OCI-LY3 (cell line): ENCODE measurements at regions not wholly inside any gene's neighbourhood (a gene's known extent, or its start where the extent isn't known, plus 50 kb on each side); places are given as distances from the start of the nearest gene placed in this dataset.

Experiments used
- H2AFZ ChIP-seq: fragments of 200-600, 300-600 bp; shearing (Covaris generic); 2 replicates; pipeline ENCODE4 v1.6.0; 2014; ENCODE audit warnings: antibody characterized with exemption, low read depth, low read length
- H3K27ac ChIP-seq: fragments of 200-600, 300-600 bp; sonication (generic); 2 replicates; pipeline ENCODE4 v1.5.1; 2014; ENCODE audit warnings: mild to moderate bottlenecking, low read length, moderate library complexity, mixed read lengths
- H3K27me3 ChIP-seq: fragments of 200-600, 300-600 bp; sonication (generic); 2 replicates; pipeline ENCODE4 v1.6.1; 2014; ENCODE audit warnings: low read depth, low read length, mixed read lengths
- H3K36me3 ChIP-seq: fragments of 200-600, 300-600 bp; sonication (generic); replicated peaks from 2 replicates; pipeline ENCODE3; 2014; ENCODE audit warnings: low read depth, low read length, mixed read lengths
- H3K4me1 ChIP-seq: fragments of 300-600, 200-600 bp; sonication (generic); 2 replicates; pipeline ENCODE4 v1.6.1; 2014; ENCODE audit warnings: low read length, mixed read lengths
- H3K4me2 ChIP-seq: fragments of 200-600, 300-600 bp; sonication (generic); 2 replicates; pipeline ENCODE4 v1.6.1; 2014; ENCODE audit warnings: low read length, mixed read lengths
- H3K4me3 ChIP-seq: fragments of 300-600, 200-600 bp; sonication (generic); 2 replicates; pipeline ENCODE4 v1.5.1; 2014; ENCODE audit warnings: antibody characterized with exemption, mild to moderate bottlenecking, low read length, moderate library complexity
- H3K79me2 ChIP-seq: fragments of 300-600, 200-600 bp; shearing (Covaris generic); 2 replicates; pipeline ENCODE4 v1.6.1; 2014; ENCODE audit warnings: mild to moderate bottlenecking, low read length, mixed read lengths
- H3K9ac ChIP-seq: fragments of 300-600, 200-600 bp; shearing (Covaris generic); 2 replicates; pipeline ENCODE4 v1.6.0; 2014; ENCODE audit warnings: mild to moderate bottlenecking, low read length, moderate library complexity
- H3K9me3 ChIP-seq: fragments of 200-600, 300-600 bp; shearing (Covaris generic); 2 replicates; pipeline ENCODE4 v1.6.1; 2014; ENCODE audit warnings: low read length, mixed read lengths; ENCODE audit not compliant: insufficient read depth
- H4K20me1 ChIP-seq: fragments of 200-600, 300-600 bp; sonication (generic); 2 replicates; pipeline ENCODE4 v1.6.1; 2016; ENCODE audit warnings: low read length, mixed read lengths; ENCODE audit not compliant: insufficient read depth
- CTCF ChIP-seq: fragments of 200-600, 300-600 bp; sonication (generic); IDR thresholded peaks from 2 replicates; pipeline ENCODE4 v1.5.1; 2014; ENCODE audit warnings: antibody characterized with exemption, low read length, low read depth
- EZH2phosphoT487 ChIP-seq: fragments of 200-600 bp; shearing (Covaris generic); IDR thresholded peaks from 2 replicates; pipeline ENCODE4 v1.6.1; 2018; ENCODE audit warnings: antibody characterized with exemption, mixed run types, low read depth

DNA sequence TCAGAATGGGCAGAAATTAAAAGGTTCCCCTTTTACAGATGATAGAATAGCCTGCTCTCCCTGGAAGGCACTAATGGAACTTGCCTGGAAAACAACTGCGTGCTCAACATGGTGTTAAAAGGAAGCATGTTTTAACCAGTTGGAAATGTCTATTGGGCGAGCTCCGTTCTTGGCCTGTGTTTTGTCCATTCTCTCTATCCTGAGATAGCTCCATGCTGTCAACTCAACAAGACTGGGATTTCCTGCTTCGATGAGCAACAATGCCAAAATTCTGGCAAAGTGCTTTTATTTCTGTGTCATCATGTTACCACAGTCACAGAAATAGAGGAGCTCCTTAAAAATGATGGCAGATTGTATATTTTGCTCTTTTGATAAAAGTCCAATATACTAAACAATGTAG is 198.3 kb downstream of the PLK2 start:
- no peaks in the 10 kb centered on the region for H3K36me3 ChIP-seq
- no peak overlapping the region for H3K4me3 ChIP-seq
- H3K27ac ChIP-seq, result no peak overlapping the region
- no peak for TF ChIP-seq CTCF
- TF ChIP-seq EZH2phosphoT487, result no peak
- H3K27me3 ChIP-seq, result no peaks in the 10 kb centered on the region
- no peaks in the 10 kb centered on the region for H3K9me3 ChIP-seq
- no peaks in the 10 kb centered on the region for H3K79me2 ChIP-seq
- no peak overlapping the region for H3K4me2 ChIP-seq
- no peak overlapping the region for H2AFZ ChIP-seq
- no peaks in the 10 kb centered on the region for H3K4me1 ChIP-seq
- H4K20me1 ChIP-seq, result no peaks in the 10 kb centered on the region
- no peak overlapping the region for H3K9ac ChIP-seq

- Histone ChIP-seq H3K4me1 (no peaks in the 10 kb centered on the region), H3K36me3 (no peaks in the 10 kb centered on the region), H3K9me3 (no peaks in the 10 kb centered on the region), H3K27ac (no peak overlapping the region), H2AFZ (no peak overlapping the region), H4K20me1 (no peaks in the 10 kb centered on the region), H3K27me3 (no peaks in the 10 kb centered on the region), H3K4me3 (no peak overlapping the region), H3K4me2 (no peak overlapping the region), H3K9ac (no peak overlapping the region), H3K79me2 (no peaks in the 10 kb centered on the region)
- TF ChIP-seq EZH2phosphoT487 (no peak), CTCF (no peak)
These were observed 199.6 kb downstream of the PLK2 start for GRCh38 chr5:58260243-58260642.

GRCh38 chr5:58259685-58260152 is 200.2 kb downstream of the PLK2 start:
- no peaks in the 10 kb centered on the region for H3K36me3 ChIP-seq
- no peak overlapping the region for H3K4me2 ChIP-seq
- no peak overlapping the region for H3K4me3 ChIP-seq
- no peak overlapping the region for H3K9ac ChIP-seq
- no peaks in the 10 kb centered on the region for H4K20me1 ChIP-seq
- H3K9me3 ChIP-seq, result no peaks in the 10 kb centered on the region
- no peak overlapping the region for H2AFZ ChIP-seq
- no peaks in the 10 kb centered on the region for H3K4me1 ChIP-seq
- H3K79me2 ChIP-seq, result no peaks in the 10 kb centered on the region
- H3K27ac ChIP-seq, result no peak overlapping the region
- no peak for TF ChIP-seq CTCF
- no peak for TF ChIP-seq EZH2phosphoT487
- no peaks in the 10 kb centered on the region for H3K27me3 ChIP-seq

DNA sequence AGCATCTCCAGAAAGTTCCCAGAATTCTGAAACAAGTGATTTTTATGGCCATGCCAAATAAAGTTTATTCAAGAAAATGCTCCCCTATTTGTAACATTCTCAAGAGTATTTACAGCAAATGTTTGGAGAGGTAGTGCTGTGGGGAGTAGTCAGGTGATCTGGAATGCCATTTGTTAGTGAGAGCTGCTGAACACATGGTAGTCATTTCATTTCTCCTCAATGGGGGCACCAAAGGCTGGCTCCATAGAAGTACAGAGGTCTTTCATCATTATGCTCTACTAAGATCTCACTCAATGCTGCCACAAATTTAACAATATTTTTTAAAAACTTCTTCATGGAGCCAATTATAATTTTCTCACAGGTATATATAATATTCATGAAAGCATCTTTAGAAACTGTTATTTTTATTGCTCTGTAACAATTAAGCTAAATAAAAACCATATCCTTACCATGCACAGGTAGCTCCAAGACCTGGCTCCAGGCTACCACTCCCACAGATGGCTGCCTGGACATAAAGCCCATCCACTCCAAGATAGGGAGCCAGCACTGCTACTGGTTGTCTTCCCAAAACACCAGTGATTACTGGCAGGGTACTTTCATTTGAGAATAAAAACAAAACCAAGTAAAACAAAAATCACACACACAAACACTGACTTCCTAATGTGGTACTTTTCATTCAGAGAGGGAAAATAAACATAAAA is 200.8 kb downstream of the PLK2 start:
- Histone ChIP-seq H3K4me1 (no peaks in the 10 kb centered on the region), H3K79me2 (no peaks in the 10 kb centered on the region), H3K9ac (no peak overlapping the region), H3K4me2 (no peak overlapping the region), H3K27me3 (no peaks in the 10 kb centered on the region), H2AFZ (no peak overlapping the region), H3K4me3 (no peak overlapping the region), H4K20me1 (no peaks in the 10 kb centered on the region), H3K27ac (no peak overlapping the region), H3K9me3 (no peaks in the 10 kb centered on the region), H3K36me3 (no peaks in the 10 kb centered on the region)
- TF ChIP-seq CTCF (no peak), EZH2phosphoT487 (no peak)
